ENCODE measurements at regions not wholly inside any gene's neighbourhood (a gene's known extent, or its start where the extent isn't known, plus 50 kb on each side); places are given as distances from the start of the nearest gene placed in this dataset.
A peak's percentile ranks its signal among the peaks of the same experiment; 100 is the strongest.

DNA sequence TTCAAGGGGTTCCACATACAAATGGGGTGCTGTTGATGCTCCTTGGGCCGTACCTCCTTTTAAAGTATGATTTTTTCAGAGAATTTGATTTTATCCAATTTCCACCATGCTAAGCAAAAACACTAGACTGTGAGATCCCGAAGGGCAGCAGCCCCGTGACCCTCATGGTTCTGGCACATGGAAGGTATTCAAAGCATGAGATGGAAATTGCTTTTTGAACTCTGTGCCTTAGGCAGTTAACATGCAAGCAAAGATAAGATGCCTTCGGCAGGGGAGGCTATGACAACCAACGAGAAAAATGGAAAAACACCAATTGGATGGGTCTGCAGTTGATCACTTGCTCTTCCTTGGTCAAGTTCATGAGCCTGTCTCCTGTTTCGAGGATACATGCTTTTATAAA lies 120.8 kb upstream of the DIO3 start:
- Mint-ChIP-seq H3K4me1 (peaks cover 22% of the 10 kb centered on the region), H3K27ac (no peak overlapping the region), H3K27me3 (peaks cover 90% of the 10 kb centered on the region), H3K36me3 (no peaks in the 10 kb centered on the region), H3K4me3 (no peak overlapping the region), H3K9me3 (no peaks in the 10 kb centered on the region)
- no peak for DNase-seq

DNA sequence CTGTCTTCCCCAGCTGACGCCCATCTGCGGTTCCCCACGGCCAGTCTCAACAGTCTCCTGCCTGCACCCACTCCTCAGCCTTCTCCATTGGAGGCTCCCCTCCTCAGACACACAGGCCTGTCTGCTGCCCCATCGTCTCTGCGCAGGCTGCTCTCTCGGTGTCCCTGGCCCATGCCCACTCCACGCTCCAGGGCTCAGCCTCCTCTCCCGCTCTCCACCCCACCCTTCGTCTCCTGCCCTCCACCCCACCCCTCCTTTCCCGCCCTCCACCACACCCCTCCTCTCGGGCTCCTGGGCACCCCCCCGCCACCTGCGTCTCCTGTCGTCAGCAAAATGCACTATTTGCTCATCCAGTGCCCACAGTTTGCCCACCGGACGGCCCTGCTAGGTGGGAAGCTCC lies 119.6 kb upstream of the DIO3 start:
- Mint-ChIP-seq H3K4me1 (peaks cover 22% of the 10 kb centered on the region), H3K27ac (no peak overlapping the region), H3K4me3 (no peak overlapping the region), H3K27me3 (peaks cover 85% of the 10 kb centered on the region), H3K36me3 (no peaks in the 10 kb centered on the region), H3K9me3 (no peaks in the 10 kb centered on the region)
- no peak for DNase-seq

DNA sequence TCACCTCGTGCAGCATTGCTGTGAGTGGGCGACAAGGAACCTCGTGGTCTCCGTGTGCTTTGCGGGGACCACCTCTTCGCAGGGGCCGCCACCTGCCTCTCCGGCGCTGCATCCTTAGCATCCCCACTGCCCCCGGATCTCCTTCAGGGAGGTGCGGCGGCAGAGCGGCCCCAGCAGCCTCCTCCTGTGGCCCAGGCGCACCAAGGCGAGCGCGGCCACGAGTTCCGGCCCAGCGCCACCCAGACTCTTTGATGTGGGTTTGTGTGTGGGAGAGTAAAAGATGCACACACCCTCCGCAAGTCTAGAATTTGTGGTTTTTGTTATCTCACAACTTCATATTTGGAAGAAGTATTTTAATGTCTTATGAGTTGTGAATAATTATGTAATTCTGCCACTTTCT lies 118.8 kb upstream of the DIO3 start:
- peaks cover 22% of the 10 kb centered on the region for H3K4me1 Mint-ChIP-seq
- no peaks in the 10 kb centered on the region for H3K36me3 Mint-ChIP-seq
- H3K9me3 Mint-ChIP-seq, result no peaks in the 10 kb centered on the region
- no peak overlapping the region for H3K4me3 Mint-ChIP-seq
- DNase-seq, result peak; percentile 77
- peaks cover 91% of the 10 kb centered on the region for H3K27me3 Mint-ChIP-seq
- peak overlapping the region; percentile 72 for H3K27ac Mint-ChIP-seq

DNA sequence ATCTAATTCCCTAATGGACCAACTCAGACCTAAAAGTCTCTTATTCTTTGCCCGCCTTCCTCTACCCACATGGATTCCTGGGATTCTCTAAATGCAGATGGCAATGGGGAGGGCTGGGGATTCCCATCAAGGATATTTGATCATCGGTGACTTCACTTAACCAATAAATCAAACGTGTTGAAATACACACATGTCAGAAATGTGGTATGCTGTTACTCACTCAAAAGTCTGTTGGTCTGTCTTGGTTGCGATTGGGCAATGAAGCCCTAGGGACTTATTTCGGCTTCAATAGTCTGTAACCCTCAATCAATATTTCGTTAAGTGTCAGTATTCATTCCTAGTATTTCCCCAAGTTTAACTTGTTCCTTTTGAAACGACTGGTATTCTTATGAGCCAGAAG lies 117.2 kb upstream of the DIO3 start:
- Mint-ChIP-seq H3K27me3 (peaks cover 91% of the 10 kb centered on the region), H3K27ac (no peak overlapping the region), H3K36me3 (no peaks in the 10 kb centered on the region), H3K4me3 (no peak overlapping the region), H3K9me3 (no peaks in the 10 kb centered on the region), H3K4me1 (peaks cover 22% of the 10 kb centered on the region)
- no peak for DNase-seq

DNA sequence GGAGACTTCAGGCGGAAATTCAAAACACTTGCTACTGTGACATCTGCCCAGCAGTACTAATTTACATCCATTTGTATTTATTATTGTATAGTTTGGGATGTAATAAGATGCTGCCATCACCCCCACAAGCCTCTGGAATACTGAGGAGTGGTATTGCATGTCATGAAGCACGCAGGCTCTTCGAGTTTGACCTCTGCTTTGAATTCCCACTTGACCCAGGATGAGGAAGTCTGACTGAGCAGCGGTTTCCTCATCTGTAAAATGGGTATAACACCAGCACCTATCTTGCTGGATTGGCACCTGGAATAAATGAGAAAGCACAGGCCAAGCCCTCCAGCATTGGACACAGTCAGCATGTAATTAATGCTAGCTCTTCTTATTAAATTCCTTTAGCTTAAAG lies 116.0 kb upstream of the DIO3 start:
- Mint-ChIP-seq H3K27ac (no peak overlapping the region), H3K4me3 (no peak overlapping the region), H3K36me3 (no peaks in the 10 kb centered on the region), H3K4me1 (peaks cover 22% of the 10 kb centered on the region), H3K27me3 (peaks cover 91% of the 10 kb centered on the region), H3K9me3 (no peaks in the 10 kb centered on the region)
- DNase-seq, result no peak

DNA sequence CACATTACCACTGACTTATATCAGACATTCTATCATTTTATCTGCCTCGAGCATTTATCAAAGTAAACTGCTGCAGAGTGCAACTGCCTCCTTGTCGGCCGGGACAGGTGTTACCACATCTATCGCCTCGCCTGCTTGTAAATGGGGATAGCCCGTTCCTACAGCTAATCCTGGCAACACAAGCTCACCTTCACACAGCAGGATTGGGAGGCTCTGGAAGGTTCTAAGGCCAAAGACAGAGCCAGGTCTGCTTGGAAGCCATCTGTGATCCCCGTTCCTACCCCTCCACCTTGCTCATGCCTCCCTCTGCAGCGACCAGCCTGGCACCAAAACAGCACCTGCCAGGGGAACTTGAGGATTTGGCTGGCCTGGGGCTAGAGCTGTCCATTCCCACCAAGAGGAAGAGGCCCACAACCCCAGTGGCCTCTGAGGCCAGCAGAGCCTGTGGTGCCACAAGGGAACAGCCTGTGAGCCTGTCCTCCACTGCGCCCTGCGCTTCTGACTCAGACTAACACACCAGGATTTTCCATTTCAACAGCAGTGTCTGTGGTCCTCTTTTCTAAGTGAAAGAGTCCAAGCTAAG lies 114.8 kb upstream of the DIO3 start:
- Mint-ChIP-seq H3K27ac (no peak overlapping the region), H3K9me3 (no peaks in the 10 kb centered on the region), H3K27me3 (peaks cover 90% of the 10 kb centered on the region), H3K36me3 (no peaks in the 10 kb centered on the region), H3K4me1 (peaks cover 22% of the 10 kb centered on the region), H3K4me3 (no peak overlapping the region)
- DNase-seq, result no peak

DNA sequence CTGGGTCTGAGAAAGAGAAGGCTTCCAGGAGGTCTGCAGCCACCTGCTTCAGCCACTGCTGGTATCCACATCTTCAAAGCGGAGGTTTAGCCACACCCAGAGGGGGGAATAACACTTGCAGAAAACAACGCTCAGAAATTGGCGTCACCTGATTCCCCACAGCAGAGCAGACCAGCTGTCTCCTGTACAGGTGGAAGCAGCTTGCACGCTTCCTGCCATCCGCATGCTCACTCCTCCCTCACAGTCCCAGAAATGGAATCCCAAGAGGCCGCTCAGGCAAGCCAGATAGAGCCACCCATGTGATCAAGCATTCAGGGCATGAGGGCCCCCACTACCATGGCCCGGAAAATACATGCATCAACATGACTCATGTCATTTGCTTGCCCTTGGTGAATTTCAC lies 112.2 kb upstream of the DIO3 start:
- H3K4me1 Mint-ChIP-seq, result no peaks in the 10 kb centered on the region

DNA sequence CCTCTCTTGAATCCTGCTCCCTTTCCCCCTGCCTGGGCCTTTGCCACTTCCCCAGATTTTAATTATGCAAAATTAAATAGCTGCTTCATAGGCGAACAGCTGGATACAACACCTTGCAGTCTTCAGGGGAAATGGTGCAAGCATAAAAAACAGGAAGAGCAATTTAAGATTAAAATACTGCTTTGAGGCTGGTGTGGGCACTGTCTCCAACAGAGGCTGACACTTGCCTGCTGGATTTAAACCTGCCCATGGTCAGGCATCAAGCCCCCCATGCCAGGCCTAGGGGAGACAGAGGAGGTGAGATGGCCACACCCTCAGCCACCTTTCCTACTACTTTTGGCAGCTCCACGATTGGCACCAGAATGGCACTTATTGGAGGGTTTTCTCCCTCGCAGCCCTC lies 110.1 kb upstream of the DIO3 start:
- Mint-ChIP-seq H3K9me3 (peaks cover 4% of the 10 kb centered on the region), H3K4me3 (no peak overlapping the region), H3K36me3 (no peaks in the 10 kb centered on the region), H3K27ac (no peak overlapping the region), H3K4me1 (no peaks in the 10 kb centered on the region), H3K27me3 (peaks cover 96% of the 10 kb centered on the region)
- DNase-seq, result no peak

More for the DNA sequence above, 112.2 kb upstream of the DIO3 start:
- no peak overlapping the region for H3K4me3 Mint-ChIP-seq
- H3K36me3 Mint-ChIP-seq, result no peaks in the 10 kb centered on the region
- no peak overlapping the region for H3K27ac Mint-ChIP-seq
- DNase-seq, result no peak
- peaks cover 3% of the 10 kb centered on the region for H3K9me3 Mint-ChIP-seq
- peaks cover 89% of the 10 kb centered on the region for H3K27me3 Mint-ChIP-seq

DNA sequence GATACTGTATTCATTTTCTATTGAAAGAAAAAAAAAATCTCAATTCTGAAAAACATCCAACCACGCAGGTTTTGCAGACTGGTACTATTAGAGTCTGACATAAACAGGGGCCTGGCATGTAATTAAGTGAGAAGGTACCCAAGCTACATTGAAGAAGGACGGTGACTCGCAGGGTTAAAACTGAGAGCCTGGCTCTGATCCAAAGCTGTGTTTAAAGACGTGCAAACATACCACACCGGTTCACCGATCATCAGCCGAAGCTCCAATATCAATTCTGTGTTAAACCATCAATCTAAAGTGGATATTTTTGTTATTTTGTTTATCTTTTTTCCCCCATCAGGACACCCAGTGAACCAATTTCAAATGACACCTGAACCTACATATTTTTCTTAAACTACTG lies 108.1 kb upstream of the DIO3 start:
- Mint-ChIP-seq H3K4me3 (no peak overlapping the region), H3K9me3 (peaks cover 4% of the 10 kb centered on the region), H3K36me3 (peaks cover 2% of the 10 kb centered on the region), H3K27me3 (peaks cover 86% of the 10 kb centered on the region), H3K4me1 (peaks cover 4% of the 10 kb centered on the region), H3K27ac (no peak overlapping the region)
- no peak for DNase-seq

DNA sequence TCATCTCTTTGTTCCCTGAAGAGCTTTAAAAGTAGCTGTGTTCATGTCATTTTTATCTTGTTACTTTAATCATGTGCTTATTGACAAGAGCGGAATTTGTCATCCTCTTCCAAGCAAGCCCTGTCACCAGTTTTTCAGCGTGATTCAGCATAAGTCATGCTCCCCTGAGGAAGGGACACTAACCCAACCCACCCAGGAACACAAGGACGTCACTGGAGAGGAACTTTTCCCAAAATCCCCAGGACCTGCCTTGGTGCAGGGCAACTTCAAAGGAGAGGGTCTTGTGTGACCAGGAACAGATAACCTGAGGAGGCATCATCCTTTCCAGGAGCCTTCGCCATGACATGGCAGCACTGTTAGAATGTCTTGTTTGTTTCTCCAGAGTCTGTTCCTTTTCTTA lies 107.1 kb upstream of the DIO3 start:
- DNase-seq, result no peak
- Mint-ChIP-seq H3K9me3 (peaks cover 4% of the 10 kb centered on the region), H3K27me3 (peaks cover 80% of the 10 kb centered on the region), H3K4me1 (peaks cover 4% of the 10 kb centered on the region), H3K36me3 (peaks cover 2% of the 10 kb centered on the region), H3K4me3 (no peak overlapping the region), H3K27ac (no peak overlapping the region)

DNA sequence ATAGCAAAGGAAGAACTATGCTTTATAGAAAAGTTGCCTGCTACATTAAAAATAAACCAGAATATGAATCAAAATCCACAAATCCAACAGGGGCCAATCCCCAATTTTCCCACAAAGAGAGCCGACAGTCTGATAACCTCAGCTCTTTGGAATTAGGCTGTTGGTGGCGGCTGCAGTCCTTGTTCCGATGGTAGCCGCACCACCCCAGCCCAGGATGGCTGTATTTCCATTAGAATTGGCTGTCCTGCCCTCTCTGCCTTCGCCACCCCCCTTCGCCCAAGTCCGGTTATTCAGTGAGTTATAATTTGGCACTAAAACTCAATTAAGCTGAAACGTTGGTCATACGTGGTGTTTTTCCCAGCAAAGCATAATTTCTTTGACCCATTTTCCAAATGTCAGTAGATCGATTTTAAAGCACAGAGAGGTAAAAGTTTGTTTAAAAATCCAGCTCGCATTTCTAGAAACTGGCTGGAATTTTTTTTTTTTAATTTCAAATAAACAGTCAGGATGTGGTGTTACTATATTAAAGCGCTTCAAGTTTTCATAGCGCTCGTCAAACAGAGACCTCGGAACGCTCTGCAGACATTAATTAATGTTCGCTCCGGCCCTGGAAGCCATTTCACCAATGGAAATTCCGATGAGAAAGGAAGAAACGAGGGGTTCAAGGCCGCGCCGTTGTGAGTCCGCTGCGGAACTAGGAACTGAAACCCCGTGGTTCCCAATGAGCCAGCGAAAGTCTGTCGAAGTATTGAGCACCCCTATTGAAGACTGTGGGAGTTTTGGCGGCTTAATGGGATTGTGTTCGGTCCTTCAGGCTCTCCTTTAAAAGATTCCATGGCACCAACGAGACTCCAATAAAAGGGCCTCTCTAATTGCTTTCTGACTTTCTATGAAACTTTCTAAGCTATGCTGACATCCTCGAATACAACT lies 104.8 kb upstream of the DIO3 start:
- peaks cover 4% of the 10 kb centered on the region for H3K9me3 Mint-ChIP-seq
- peaks cover 76% of the 10 kb centered on the region for H3K27me3 Mint-ChIP-seq
- no peak overlapping the region for H3K4me3 Mint-ChIP-seq

DNA sequence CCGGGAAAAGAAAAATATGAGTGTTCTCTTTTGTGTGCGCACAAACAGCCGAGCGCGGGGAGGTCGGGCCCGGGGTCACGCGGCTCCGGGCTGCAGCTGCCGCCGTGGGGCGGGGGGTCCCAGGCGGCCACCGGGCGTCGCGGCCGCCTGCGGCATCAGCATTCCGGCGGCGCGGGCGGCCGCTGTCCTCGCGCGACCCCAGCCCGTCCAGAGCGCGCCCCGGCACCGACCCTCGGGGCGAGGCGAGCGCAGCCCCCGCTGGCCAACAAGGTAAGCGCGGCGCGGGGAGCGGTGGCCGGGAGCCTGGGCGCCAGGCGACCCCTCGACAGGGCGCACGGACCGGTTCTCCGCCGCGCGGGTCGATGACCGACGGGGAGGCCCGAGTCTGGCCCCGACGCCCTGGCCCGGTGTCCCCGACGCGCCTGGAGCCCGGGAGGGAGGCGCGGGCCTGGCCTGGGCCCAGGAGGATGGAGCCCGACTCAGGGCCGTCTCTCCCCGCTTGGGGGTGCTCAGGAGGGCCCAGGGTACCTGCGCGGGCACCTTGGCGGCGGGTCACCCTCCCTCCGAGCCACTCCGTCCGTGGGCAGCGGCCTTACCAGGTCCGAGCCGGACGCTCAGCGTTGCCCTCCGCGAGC lies 103.9 kb upstream of the DIO3 start:
- Mint-ChIP-seq H3K4me1 (peaks cover 6% of the 10 kb centered on the region), H3K27ac (no peak overlapping the region), H3K4me3 (no peak overlapping the region), H3K36me3 (peaks cover 2% of the 10 kb centered on the region), H3K27me3 (peaks cover 70% of the 10 kb centered on the region), H3K9me3 (peaks cover 4% of the 10 kb centered on the region)
- no peak for DNase-seq

More for the DNA sequence above, 104.8 kb upstream of the DIO3 start:
- no peak for DNase-seq
- Mint-ChIP-seq H3K27ac (no peak overlapping the region), H3K4me1 (peaks cover 6% of the 10 kb centered on the region), H3K36me3 (peaks cover 2% of the 10 kb centered on the region)

DNA sequence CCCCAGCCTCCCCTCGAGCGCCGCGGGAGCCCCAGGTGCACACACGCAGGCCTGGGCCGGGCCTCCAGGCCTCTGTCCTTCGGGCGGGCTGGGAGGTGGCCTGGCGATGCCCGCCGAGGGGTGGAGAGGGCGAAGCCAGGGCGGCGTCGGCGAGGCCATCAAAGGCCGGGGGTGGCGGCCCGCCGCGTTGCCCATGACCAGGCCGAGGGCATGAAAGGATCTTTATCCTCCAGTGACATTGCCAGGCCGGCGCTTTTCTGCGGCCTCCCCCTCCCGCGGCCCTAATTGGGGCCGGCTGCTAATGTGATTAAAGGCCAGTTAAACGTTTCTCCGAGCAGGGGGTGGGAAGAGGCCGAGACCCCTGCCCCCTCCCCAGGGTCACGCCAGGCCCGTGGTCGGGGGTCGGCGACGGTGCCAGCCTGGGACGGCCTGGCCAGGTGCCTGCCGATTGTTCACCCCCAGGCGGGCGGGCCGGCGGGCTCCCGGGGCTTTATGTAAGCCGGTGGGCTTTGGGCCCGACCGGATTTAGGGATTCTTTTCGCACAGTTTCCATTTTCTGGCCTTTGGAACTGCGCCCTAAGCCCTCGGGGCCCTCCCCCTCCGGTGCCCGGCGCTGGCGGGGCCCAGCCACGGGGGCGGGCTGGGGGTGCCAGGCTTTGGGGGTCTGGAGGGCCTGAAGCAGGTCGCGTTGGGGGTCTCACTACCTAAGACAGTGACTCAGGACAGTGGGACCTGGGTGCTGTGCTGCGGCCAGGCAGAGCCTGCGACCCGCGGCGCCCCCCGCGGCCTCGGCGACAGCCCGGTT lies 103.2 kb upstream of the DIO3 start:
- Mint-ChIP-seq H3K36me3 (peaks cover 2% of the 10 kb centered on the region), H3K27me3 (peaks cover 62% of the 10 kb centered on the region)
- DNase-seq, result no peak

DNA sequence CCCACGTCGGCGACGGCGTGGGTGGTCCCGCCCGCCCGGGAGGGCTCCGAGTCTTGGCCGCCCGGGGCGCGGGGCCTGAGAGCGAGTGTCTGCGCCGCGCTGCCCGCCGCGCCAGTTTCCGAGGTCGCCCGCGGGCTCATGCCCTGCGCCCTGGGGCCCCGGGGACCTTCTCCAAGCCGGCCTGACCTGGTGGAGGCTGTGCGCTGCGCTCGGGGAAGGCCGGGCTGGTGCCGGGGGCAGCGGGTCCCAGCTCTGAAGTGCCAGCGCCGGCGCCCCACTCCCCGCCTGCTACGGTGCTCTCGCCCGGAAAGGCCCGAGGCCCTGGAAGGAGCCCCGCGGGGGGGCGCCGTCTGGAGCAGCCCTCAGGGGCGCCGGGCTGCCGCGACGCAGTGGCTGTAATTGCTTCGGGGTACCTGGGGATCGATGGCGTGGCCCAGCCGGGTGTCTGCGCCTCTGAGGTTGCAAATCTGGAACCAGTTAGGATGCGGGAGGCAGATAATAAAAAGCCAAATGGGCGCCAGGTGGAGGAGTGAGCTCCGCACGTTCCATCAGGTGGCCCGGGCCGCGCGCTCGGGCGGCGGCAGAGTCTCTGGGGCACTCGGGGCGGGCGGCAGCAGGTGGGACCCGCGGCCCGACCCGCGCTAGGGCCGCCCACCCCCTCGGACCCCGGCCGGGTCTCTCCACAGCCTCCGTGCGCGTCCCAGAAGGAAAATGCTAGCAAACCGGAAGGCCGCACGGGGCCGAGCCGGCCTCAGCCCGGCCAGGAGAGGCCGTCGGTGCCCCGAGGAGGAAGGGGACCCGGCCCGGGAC lies 102.3 kb upstream of the DIO3 start:
- H3K9me3 Mint-ChIP-seq, result peaks cover 3% of the 10 kb centered on the region
- H3K4me3 Mint-ChIP-seq, result no peak overlapping the region
- no peak overlapping the region for H3K27ac Mint-ChIP-seq
- H3K27me3 Mint-ChIP-seq, result peaks cover 54% of the 10 kb centered on the region
- H3K4me1 Mint-ChIP-seq, result peaks cover 6% of the 10 kb centered on the region
- peaks cover 2% of the 10 kb centered on the region for H3K36me3 Mint-ChIP-seq
- DNase-seq, result no peak

More for the DNA sequence above, 103.2 kb upstream of the DIO3 start:
- Mint-ChIP-seq H3K4me1 (peaks cover 6% of the 10 kb centered on the region), H3K9me3 (peaks cover 4% of the 10 kb centered on the region), H3K27ac (no peak overlapping the region), H3K4me3 (no peak overlapping the region)
